Left ventricle myocardium inferior (tissue), 1 donor: ENCODE measurements at regions not wholly inside any gene's neighbourhood (a gene's known extent, or its start where the extent isn't known, plus 50 kb on each side); places are given as distances from the start of the nearest gene placed in this dataset.
"Not testable (repeated sequence)": the region's sequence is repeated elsewhere in the genome, so short reads cannot be mapped to it uniquely, and the experiment has no call there.

Source experiments
- DNase-seq: peaks from one replicate; pipeline ENCODE4 v3.0.0-alpha.2; 2020
- H3K27ac ChIP-seq: fragments of 200-600 bp; replicated peaks from 2 replicates; pipeline ENCODE4 v1.8.0; 2021
- H3K27me3 ChIP-seq: fragments of 200-600 bp; 2 replicates; pipeline ENCODE4 v1.8.0; 2021; ENCODE audit warnings: low read depth
- H3K36me3 ChIP-seq: fragments of 200-600 bp; 2 replicates; pipeline ENCODE4 v1.8.0; 2021
- H3K4me1 ChIP-seq: fragments of 200-600 bp; 2 replicates; pipeline ENCODE4 v1.8.0; 2021
- H3K4me3 ChIP-seq: fragments of 200-600 bp; 2 replicates; pipeline ENCODE4 v1.8.0; 2021; ENCODE audit warnings: mild to moderate bottlenecking, moderate library complexity
- H3K9me3 ChIP-seq: fragments of 200-600 bp; replicated peaks from 2 replicates; pipeline ENCODE4 v1.8.0; 2021
- intact Hi-C: fragments of 100-400 bp; cut with micrococcal nuclease; formaldehyde crosslinking; loops from one replicate; pipeline ENCODE4 v1.11.0; 2022
- TF ChIP-seq, protein P1 (sequence below): fragments of 200-600 bp; IDR thresholded peaks from 2 replicates; pipeline ENCODE4 v1.8.0; 2021; ENCODE audit warnings: antibody characterized with exemption, mild to moderate bottlenecking, borderline replicate concordance
- donor health status: DM: no; HTN: yes; CAD: no; lungs with severe emphysema.

DNA sequence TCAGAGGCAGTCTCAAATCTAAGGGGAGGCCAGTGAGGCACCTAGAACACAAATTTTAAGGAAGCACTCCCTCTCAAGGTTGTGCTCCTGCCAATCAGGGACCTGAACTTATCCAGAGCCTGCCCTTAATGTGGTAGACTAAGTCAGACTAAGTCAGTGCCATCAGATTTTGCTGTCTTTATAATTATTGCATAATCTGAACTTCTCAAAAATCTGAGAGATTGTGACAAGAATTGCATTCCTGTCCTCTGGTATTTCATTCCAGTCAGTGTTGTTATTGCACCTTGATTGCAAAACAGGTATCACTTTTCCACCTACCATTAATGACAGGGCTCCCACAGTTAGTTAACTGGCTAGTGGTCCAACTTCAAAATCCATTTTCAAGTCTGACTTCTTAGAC lies 197.1 kb upstream of the HCN1 start:
- peaks cover 53% of the 10 kb centered on the region for H3K9me3 ChIP-seq
- H3K36me3 ChIP-seq = no peaks in the 10 kb centered on the region
- no peak for DNase-seq
- TF ChIP-seq, protein P1, sequence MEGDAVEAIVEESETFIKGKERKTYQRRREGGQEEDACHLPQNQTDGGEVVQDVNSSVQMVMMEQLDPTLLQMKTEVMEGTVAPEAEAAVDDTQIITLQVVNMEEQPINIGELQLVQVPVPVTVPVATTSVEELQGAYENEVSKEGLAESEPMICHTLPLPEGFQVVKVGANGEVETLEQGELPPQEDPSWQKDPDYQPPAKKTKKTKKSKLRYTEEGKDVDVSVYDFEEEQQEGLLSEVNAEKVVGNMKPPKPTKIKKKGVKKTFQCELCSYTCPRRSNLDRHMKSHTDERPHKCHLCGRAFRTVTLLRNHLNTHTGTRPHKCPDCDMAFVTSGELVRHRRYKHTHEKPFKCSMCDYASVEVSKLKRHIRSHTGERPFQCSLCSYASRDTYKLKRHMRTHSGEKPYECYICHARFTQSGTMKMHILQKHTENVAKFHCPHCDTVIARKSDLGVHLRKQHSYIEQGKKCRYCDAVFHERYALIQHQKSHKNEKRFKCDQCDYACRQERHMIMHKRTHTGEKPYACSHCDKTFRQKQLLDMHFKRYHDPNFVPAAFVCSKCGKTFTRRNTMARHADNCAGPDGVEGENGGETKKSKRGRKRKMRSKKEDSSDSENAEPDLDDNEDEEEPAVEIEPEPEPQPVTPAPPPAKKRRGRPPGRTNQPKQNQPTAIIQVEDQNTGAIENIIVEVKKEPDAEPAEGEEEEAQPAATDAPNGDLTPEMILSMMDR = no peak
- no peak overlapping the region for H3K4me3 ChIP-seq
- no peak overlapping the region for H3K27ac ChIP-seq
- no peaks in the 10 kb centered on the region for H3K4me1 ChIP-seq
- no peaks in the 10 kb centered on the region for H3K27me3 ChIP-seq
- intact Hi-C loops = no loop called here

DNA sequence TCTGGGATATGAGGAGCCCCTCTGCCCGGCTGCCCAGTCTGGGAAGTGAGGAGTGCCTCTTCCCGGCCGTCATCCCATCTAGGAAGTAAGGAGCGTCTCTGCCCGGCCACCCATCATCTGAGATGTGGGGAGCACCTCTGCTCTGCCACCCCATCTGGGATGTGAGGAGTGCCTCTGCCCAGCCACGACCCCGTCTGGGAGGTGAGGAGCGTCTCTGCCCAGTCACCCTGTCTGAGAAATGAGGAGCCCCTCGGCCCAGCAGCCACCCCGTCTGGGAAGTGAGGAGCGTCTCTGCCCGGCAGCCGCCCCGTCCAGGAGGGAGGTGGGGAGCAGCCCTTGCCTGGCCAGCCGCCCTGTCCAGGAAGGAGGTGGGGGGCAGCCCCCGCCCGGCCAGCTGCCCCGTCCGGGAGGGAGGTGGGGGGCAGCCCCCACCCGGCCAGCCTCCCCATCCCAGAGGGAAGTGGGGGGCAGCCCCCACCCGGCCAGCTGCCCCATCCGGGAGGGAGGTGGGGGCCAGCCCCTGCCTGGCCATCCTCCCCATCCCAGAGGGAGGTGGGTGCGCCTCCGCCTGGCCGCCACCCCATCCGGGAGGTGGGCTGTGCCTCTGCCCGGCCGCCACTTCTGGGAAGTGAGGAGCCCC lies 194.4 kb upstream of the HCN1 start:
- not testable (repeated sequence) for DNase-seq, H3K4me1 ChIP-seq
- H3K9me3 ChIP-seq = peaks cover 59% of the 10 kb centered on the region

DNA sequence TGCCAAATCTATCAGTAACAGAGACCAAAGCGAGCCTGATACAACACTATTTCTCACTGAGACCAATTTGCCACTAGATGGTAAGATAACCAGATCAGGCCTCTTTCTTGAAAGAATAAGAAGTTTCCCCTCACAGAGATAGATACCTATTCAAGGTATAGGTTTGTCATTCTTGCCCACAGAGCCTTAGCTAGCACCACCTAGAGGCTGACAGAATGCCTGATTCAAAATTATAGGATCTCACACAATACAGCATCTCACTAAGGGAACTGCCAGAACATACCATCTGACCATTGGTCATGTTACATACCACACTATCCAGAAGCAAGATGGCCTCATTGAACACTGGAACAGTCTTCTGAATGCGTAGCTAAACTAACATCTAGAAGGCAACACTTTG lies 166.6 kb upstream of the HCN1 start:
- Histone ChIP-seq H3K4me3 (no peak overlapping the region), H3K9me3 (peaks cover 49% of the 10 kb centered on the region), H3K27ac (no peak overlapping the region), H3K27me3 (no peaks in the 10 kb centered on the region), H3K36me3 (no peaks in the 10 kb centered on the region), H3K4me1 (no peaks in the 10 kb centered on the region)
- TF ChIP-seq, protein P1 = no peak
- DNase-seq = no peak
- intact Hi-C loops = no loop called here

More for the DNA sequence above, 194.4 kb upstream of the HCN1 start:
- H3K27me3 ChIP-seq, H3K36me3 ChIP-seq, intact Hi-C loops, H3K27ac ChIP-seq, H3K4me3 ChIP-seq: not testable (repeated sequence)

DNA sequence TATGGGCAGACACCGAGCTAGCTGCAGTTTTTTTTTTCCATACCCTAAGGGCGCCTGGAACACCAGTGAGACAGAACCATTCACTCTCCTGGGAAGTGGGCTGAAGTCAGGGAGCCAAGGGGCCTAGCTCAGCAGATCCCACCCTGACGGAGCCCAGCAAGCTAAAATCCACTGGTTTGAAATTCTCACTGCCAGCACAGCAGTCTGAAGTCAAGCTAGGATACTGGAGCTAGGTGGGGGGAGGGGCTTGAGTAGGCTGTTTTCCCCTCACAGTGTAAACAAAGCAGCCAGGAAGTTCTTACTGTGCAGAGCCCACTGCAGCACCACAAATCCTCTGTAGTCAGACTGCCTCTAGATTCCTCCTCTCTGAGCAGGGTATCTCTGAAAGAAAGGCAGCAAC lies 151.7 kb upstream of the HCN1 start:
- peaks cover 43% of the 10 kb centered on the region for H3K9me3 ChIP-seq
- H3K36me3 ChIP-seq = no peaks in the 10 kb centered on the region
- H3K27me3 ChIP-seq = no peaks in the 10 kb centered on the region
- intact Hi-C loops = no loop called here
- TF ChIP-seq, protein P1 = no peak
- H3K27ac ChIP-seq = no peak overlapping the region
- H3K4me3 ChIP-seq = no peak overlapping the region
- no peaks in the 10 kb centered on the region for H3K4me1 ChIP-seq
- DNase-seq = no peak

DNA sequence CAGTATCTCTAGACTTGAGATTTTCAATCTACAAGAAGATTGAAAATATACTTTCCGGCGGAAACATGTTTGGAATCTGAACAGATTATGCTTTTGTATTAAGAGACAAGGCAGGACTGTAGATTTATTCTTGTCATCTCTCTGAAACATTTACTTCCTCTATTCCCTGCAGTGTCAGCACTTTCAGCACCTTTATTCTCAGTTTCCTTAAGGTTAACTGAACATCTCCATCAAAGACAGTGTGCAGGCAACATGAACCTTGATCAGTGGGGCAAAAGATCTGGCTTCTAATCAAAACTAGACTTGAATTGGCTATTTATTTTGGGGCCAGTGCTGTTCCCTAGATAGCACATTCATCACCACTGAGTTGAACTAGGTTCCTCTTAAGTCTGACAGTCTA lies 129.9 kb upstream of the HCN1 start:
- no peaks in the 10 kb centered on the region for H3K36me3 ChIP-seq
- intact Hi-C loops = no loop called here

DNA sequence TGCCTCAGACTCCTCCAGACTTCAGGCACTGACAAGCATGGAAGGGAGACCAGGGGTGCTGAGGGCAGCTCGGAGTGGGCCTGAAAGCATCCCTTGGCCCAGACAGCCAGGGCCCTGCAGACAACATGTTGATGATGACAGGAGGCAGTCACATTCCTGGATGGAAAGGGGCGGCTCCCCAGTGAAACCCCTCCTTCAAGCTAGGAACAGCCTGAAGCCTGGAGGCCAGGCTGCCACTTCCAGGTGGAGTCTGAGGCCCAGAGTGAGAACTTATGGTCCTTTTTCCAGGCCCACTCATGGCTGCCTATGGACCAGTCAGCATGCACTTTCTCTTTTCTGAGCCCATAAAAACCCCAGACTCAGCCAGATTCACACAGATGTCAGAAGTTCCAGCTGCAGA lies 104.2 kb upstream of the HCN1 start:
- no peaks in the 10 kb centered on the region for H3K27me3 ChIP-seq
- TF ChIP-seq, protein P1 = no peak
- H3K9me3 ChIP-seq = peaks cover 85% of the 10 kb centered on the region
- H3K4me1 ChIP-seq = no peaks in the 10 kb centered on the region
- H3K36me3 ChIP-seq = no peaks in the 10 kb centered on the region
- H3K27ac ChIP-seq = no peak overlapping the region
- no peak overlapping the region for H3K4me3 ChIP-seq
- intact Hi-C loops = no loop called here
- no peak for DNase-seq

More for the DNA sequence above, 129.9 kb upstream of the HCN1 start:
- Histone ChIP-seq H3K9me3 (peaks cover 4% of the 10 kb centered on the region), H3K4me1 (no peaks in the 10 kb centered on the region), H3K4me3 (no peak overlapping the region), H3K27me3 (no peaks in the 10 kb centered on the region), H3K27ac (no peak overlapping the region)
- no peak for DNase-seq
- TF ChIP-seq, protein P1 = no peak
